Caco-2 (cell line): ENCODE measurements at regions not wholly inside any gene's neighbourhood (a gene's known extent, or its start where the extent isn't known, plus 50 kb on each side); places are given as distances from the start of the nearest gene placed in this dataset.

ENCODE experiments used
- BruUV-seq: library from RNA; stranded (reverse); fragments of 400-500 nt; replicated peaks from 2 replicates; lab custom pipeline; 2021; lab: Mats Ljungman, UMichigan
- CTCF ChIA-PET: fragments of 300-600 bp; sonication (Branson Sonifier 250); formaldehyde crosslinking; loops from one replicate; lab custom pipeline; 2022; ENCODE audit warnings: antibody characterized with exemption; lab: Charles Lee
- POLR2A ChIA-PET: fragments of 300-600 bp; sonication (Branson Sonifier 250); formaldehyde crosslinking; loops from one replicate; lab custom pipeline; 2022; ENCODE audit warnings: antibody characterized with exemption; lab: Charles Lee
- DNase-seq, 2 experiments: peaks; one replicate each; pipeline versions ENCODE4 v3.0.0 to v3.0.0-alpha.2; 2020 to 2022
- H3K27me3 ChIP-seq: replicated peaks from 2 replicates; pipeline ENCODE4 v1.6.0; 2011; ENCODE audit warnings: low read length; ENCODE audit not compliant: control insufficient read depth, insufficient read depth
- H3K36me3 ChIP-seq: 2 replicates; pipeline ENCODE4 v1.5.1; 2011; ENCODE audit warnings: low read length; ENCODE audit not compliant: control insufficient read depth, insufficient read depth
- H3K4me1 ChIP-seq: fragments of 250-450 bp; sonication (Bioruptor Pico); 2 replicates; pipeline ENCODE4 v1.5.1; 2020; ENCODE audit warnings: mild to moderate bottlenecking
- H3K4me3 ChIP-seq: 2 replicates; pipeline ENCODE4 v1.5.1; 2011; ENCODE audit warnings: low read depth, mild to moderate bottlenecking, control low read depth, low read length
- H3K9me3 ChIP-seq: fragments of 250-450 bp; sonication (Bioruptor Pico); 2 replicates; pipeline ENCODE4 v1.5.1; 2020; ENCODE audit warnings: mild to moderate bottlenecking, moderate library complexity
- H3K27ac Mint-ChIP-seq: one replicate; pipeline ENCODE4 v1.8.0; 2022; ENCODE audit warnings: mixed read lengths; ENCODE audit not compliant: unreplicated experiment
- H3K27me3 Mint-ChIP-seq: one replicate; pipeline ENCODE4 v1.8.0; 2022; ENCODE audit warnings: mixed read lengths; ENCODE audit not compliant: insufficient read depth, unreplicated experiment
- H3K36me3 Mint-ChIP-seq: one replicate; pipeline ENCODE4 v1.8.0; 2022; ENCODE audit warnings: mild to moderate bottlenecking, mixed read lengths; ENCODE audit not compliant: insufficient read depth, unreplicated experiment
- H3K4me1 Mint-ChIP-seq: one replicate; pipeline ENCODE4 v1.8.0; 2022; ENCODE audit warnings: low read depth, mixed read lengths; ENCODE audit not compliant: unreplicated experiment
- H3K4me3 Mint-ChIP-seq: one replicate; pipeline ENCODE4 v1.8.0; 2022; ENCODE audit warnings: mild to moderate bottlenecking, moderate library complexity, mixed read lengths; ENCODE audit not compliant: unreplicated experiment
- H3K9me3 Mint-ChIP-seq: one replicate; pipeline ENCODE4 v1.8.0; 2022; ENCODE audit warnings: mixed read lengths; ENCODE audit not compliant: unreplicated experiment
- CTCF ChIP-seq, 2 experiments: fragments of 200-600 bp in 1 of 2; IDR thresholded peaks; 1 replicate in 1 of 2; 2 replicates in 1 of 2; pipeline versions ENCODE4 v1.5.1 to v1.8.0; 2011 to 2022; ENCODE audit warnings: antibody characterized with exemption in 1 of 2, control low read depth in 1 of 2, inconsistent platforms in 1 of 2, low read depth in 1 of 2, low read length in 1 of 2, mild to moderate bottlenecking in 1 of 2, moderate library complexity in 1 of 2; ENCODE audit not compliant: insufficient read depth in 1 of 2, severe bottlenecking in 1 of 2, unreplicated experiment in 1 of 2
- intact Hi-C: fragments of 100-400 bp; cut with micrococcal nuclease; formaldehyde crosslinking; loops from one replicate; pipeline ENCODE4 v1.10.0; 2022; ENCODE audit not compliant: unreplicated experiment

- Histone ChIP-seq H3K4me3 (no peak overlapping the region), H3K27me3 (peaks cover 2% of the 10 kb centered on the region; the same call in 1 of the 2 replicates), H3K9me3 (no peaks in the 10 kb centered on the region), H3K4me1 (no peaks in the 10 kb centered on the region), H3K36me3 (no peaks in the 10 kb centered on the region)
- ChIA-PET CTCF (interaction anchor here (0.5 kb wide), 1 partner anchor 24 kb away, joined by 4 read pairs; no protein-coding TSS in a partner anchor), POLR2A (no interaction called here)
- no TSS peak for BruUV-seq
- DNase-seq, result no peak
- intact Hi-C loops, result no loop called here
- H3K9me3 Mint-ChIP-seq, result no peaks in the 10 kb centered on the region
- no peaks in the 10 kb centered on the region for H3K4me1 Mint-ChIP-seq
- no peaks in the 10 kb centered on the region for H3K36me3 Mint-ChIP-seq
- H3K4me3 Mint-ChIP-seq, result no peak overlapping the region
- no peak overlapping the region for H3K27ac Mint-ChIP-seq
- H3K27me3 Mint-ChIP-seq, result peaks cover 14% of the 10 kb centered on the region
- peak in 1 of 2 experiments; percentile 38 for TF ChIP-seq CTCF (IDR thresholded peaks at IDR 0.05; ENCODE audit: insufficient read depth in 1 of 2, low read depth in 1 of 2, low read length in 1 of 2, severe bottlenecking in 1 of 2, unreplicated experiment in 1 of 2)
Measured at GRCh38 chr20:40606660-40607059, 82.4 kb downstream of the MAFB start.

- no peak overlapping the region for H3K4me3 Mint-ChIP-seq
- no TSS peak for BruUV-seq
- ChIA-PET CTCF (interaction anchor here (0.5 kb wide), 1 partner anchor 24 kb away, joined by 4 read pairs; no protein-coding TSS in a partner anchor), POLR2A (no interaction called here)
- TF ChIP-seq CTCF (IDR thresholded peaks at IDR 0.05; ENCODE audit: insufficient read depth in 1 of 2, low read depth in 1 of 2, low read length in 1 of 2, severe bottlenecking in 1 of 2, unreplicated experiment in 1 of 2), result no peak
- DNase-seq, result no peak
- Histone ChIP-seq H3K4me3 (no peak overlapping the region), H3K36me3 (no peaks in the 10 kb centered on the region), H3K4me1 (no peaks in the 10 kb centered on the region), H3K27me3 (peaks cover 2% of the 10 kb centered on the region; the same call in 1 of the 2 replicates), H3K9me3 (no peaks in the 10 kb centered on the region)
- peaks cover 14% of the 10 kb centered on the region for H3K27me3 Mint-ChIP-seq
- intact Hi-C loops, result no loop called here
- H3K9me3 Mint-ChIP-seq, result no peaks in the 10 kb centered on the region
- no peaks in the 10 kb centered on the region for H3K36me3 Mint-ChIP-seq
- no peaks in the 10 kb centered on the region for H3K4me1 Mint-ChIP-seq
- H3K27ac Mint-ChIP-seq, result no peak overlapping the region
Measured at GRCh38 chr20:40606237-40606636, 82.8 kb downstream of the MAFB start.

GRCh38 chr20:40604416-40604815 is 84.6 kb downstream of the MAFB start:
- Mint-ChIP-seq H3K27ac (no peak overlapping the region), H3K27me3 (peaks cover 14% of the 10 kb centered on the region), H3K4me1 (no peaks in the 10 kb centered on the region), H3K9me3 (peaks cover 2% of the 10 kb centered on the region), H3K36me3 (no peaks in the 10 kb centered on the region), H3K4me3 (no peak overlapping the region)
- peaks cover 2% of the 10 kb centered on the region; the same call in 1 of the 2 replicates for H3K27me3 ChIP-seq
- H3K4me3 ChIP-seq, result no peak overlapping the region
- DNase-seq, result no peak
- H3K4me1 ChIP-seq, result no peaks in the 10 kb centered on the region
- intact Hi-C loops, result no loop called here
- CTCF ChIA-PET, result no interaction called here
- no peaks in the 10 kb centered on the region for H3K9me3 ChIP-seq
- TF ChIP-seq CTCF (IDR thresholded peaks at IDR 0.05; ENCODE audit: insufficient read depth in 1 of 2, low read depth in 1 of 2, low read length in 1 of 2, severe bottlenecking in 1 of 2, unreplicated experiment in 1 of 2), result no peak
- POLR2A ChIA-PET, result no interaction called here
- H3K36me3 ChIP-seq, result no peaks in the 10 kb centered on the region
- BruUV-seq, result no TSS peak
